GM03348 (cell line): ENCODE measurements at regions not wholly inside any gene's neighbourhood (a gene's known extent, or its start where the extent isn't known, plus 50 kb on each side); places are given as distances from the start of the nearest gene placed in this dataset.

Source experiments
- DNase-seq: peaks from one replicate; pipeline ENCODE4 v3.0.0; 2012; ENCODE audit warnings: low spot score

GRCh38 chr1:240031414-240031813, 60.3 kb upstream of the FMN2 start:
- peak; percentile 17 for DNase-seq

DNA sequence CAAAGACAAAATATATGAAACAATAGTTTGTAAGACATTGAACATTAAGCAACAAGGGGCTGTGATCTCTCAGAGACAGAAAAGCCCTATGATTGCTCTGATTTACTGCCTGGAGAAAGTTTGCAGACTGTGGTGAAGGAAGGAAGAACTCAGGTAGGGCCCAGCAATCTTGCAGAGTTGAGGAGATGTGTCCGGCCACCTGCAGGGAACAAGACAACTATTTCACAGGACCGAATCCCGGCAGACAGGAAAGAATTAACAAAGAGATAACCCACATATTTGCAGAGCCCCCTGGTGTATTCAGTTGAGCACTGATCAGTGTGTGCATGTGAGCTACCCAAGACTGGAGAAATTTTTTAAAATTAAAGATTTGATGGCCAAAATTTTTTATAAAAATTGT, 58.3 kb upstream of the FMN2 start:
- no peak for DNase-seq

DNA sequence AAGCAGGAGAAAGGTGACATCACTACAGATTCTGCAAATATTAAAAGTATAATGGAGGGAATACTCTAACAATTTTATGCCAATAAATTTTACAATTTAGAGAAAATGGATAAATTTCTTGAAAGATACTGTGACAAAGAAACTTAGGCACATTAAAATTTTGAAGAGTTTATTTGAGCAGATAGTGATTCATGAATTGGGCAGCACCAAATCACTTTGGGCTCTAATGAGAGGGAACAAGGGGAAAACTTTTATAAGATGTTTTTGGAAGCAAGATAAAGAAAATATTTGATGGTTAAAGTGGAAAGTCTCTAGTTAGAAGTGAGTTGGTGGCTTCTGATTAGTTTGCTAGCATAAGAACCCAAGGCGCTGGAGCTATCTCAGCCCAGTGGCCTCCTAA, 55.2 kb upstream of the FMN2 start:
- DNase-seq: no peak
